Peyer's patch (tissue), 4 donors: ENCODE measurements at regions not wholly inside any gene's neighbourhood (a gene's known extent, or its start where the extent isn't known, plus 50 kb on each side); places are given as distances from the start of the nearest gene placed in this dataset.

Experiments used
- DNase-seq, 3 donors: peaks; one replicate each; pipeline ENCODE4 v3.0.0-alpha.2; 2017 to 2019
- H3K27ac ChIP-seq, 4 donors: fragments of 200-600 bp; sonication (generic); one replicate each; pipeline ENCODE4 v1.5.1; 2016 to 2019
- H3K27me3 ChIP-seq, 2 donors: fragments of 200-600 bp; sonication (generic); one replicate each; pipeline ENCODE4 v1.5.1; 2019
- H3K36me3 ChIP-seq, 3 donors: fragments of 200-600 bp; sonication (generic); one replicate each; pipeline ENCODE4 v1.5.1; 2016 to 2019
- H3K4me1 ChIP-seq, 4 donors: fragments of 200-600 bp; sonication (generic); one replicate each; pipeline ENCODE4 v1.5.1; 2016 to 2019
- H3K4me3 ChIP-seq, 4 donors: fragments of 200-600 bp; sonication (generic); 1 replicate in 3 of 4; 2 replicates in 1 of 4; pipeline ENCODE4 v1.5.1; 2016 to 2019; ENCODE audit warnings: mild to moderate bottlenecking in 1 of 4
- H3K9me3 ChIP-seq, 4 donors: fragments of 200-600 bp; sonication (generic); one replicate each; pipeline ENCODE4 v1.5.1; 2016 to 2019; ENCODE audit warnings: mild to moderate bottlenecking in 1 of 4
- CTCF ChIP-seq, 6 experiments: fragments of 450-650 bp in 4 of 6; fragments of 200-600 bp in 2 of 6; sonication (generic) in 1 of 6; IDR thresholded peaks; one replicate each; pipeline ENCODE4 v1.5.1; 2017 to 2019; ENCODE audit warnings: antibody characterized with exemption in 6 of 6, mild to moderate bottlenecking in 3 of 6, moderate library complexity in 1 of 6
- POLR2A ChIP-seq, 2 donors: fragments of 450-650 bp; IDR thresholded peaks; one replicate each; pipeline ENCODE4 v1.5.1; 2017; ENCODE audit warnings: antibody characterized with exemption in 2 of 2, mild to moderate bottlenecking in 2 of 2, moderate library complexity in 2 of 2

DNA sequence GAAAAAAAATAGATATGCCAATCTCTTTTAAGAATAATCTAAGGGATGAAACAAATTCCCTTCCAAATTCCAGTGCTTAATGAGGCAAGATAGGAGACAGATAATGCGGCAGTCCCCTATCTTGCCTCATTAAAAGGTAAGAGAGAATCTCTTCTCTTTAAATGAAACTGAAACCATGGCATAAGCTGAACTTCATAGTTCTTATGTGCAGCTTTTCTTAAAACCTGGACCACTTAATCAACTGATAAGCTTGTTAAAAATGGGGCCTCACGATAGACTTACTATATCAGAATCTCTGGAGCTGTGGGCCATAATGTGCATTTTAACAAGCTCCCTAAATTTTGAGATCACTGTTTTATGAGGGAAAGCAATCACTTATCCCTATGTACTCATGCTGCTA is 79.2 kb downstream of the NIBAN1 start:
- Histone ChIP-seq H3K36me3 (no peaks in the 10 kb centered on the region), H3K9me3 (no peaks in the 10 kb centered on the region), H3K27ac (no peak overlapping the region), H3K4me1 (peaks cover 0 to 5% (median 0%) of the 10 kb centered on the region in 4 donors), H3K4me3 (no peak overlapping the region), H3K27me3 (no peaks in the 10 kb centered on the region)
- TF ChIP-seq CTCF (IDR thresholded peaks at IDR 0.05) (no peak), POLR2A (IDR thresholded peaks at IDR 0.05) (no peak)
- no peak for DNase-seq

DNA sequence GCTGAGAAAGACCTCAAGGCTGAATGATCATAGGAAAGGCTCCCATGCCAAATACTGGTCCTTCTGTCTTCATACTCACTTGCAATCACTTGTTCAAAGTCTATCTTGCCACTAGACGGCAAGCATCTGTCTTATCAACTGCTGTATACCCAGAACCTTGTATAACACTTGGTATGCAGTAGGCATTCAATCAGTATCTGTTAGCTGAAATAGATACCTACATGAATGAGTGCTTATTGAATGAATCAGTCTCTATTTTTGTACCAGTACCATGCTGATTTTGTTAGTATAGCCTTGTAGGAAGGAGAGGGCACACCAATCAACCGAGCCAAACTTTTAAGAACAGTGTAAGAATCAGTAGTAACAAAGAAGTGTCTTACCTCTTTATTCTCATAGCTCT is 80.6 kb downstream of the NIBAN1 start:
- H3K4me3 ChIP-seq = no peak overlapping the region
- peaks cover 0 to 5% (median 0%) of the 10 kb centered on the region in 4 donors for H3K4me1 ChIP-seq
- no peaks in the 10 kb centered on the region for H3K27me3 ChIP-seq
- TF ChIP-seq CTCF (IDR thresholded peaks at IDR 0.05) (no peak), POLR2A (IDR thresholded peaks at IDR 0.05) (no peak)
- H3K27ac ChIP-seq = no peak overlapping the region
- H3K9me3 ChIP-seq = no peaks in the 10 kb centered on the region
- H3K36me3 ChIP-seq = no peaks in the 10 kb centered on the region
- DNase-seq = no peak

GRCh38 chr1:184892116-184892515 is 82.2 kb downstream of the NIBAN1 start:
- Histone ChIP-seq H3K27ac (peak overlapping the region in 1 of 4 donors; percentile 28), H3K36me3 (no peaks in the 10 kb centered on the region), H3K4me1 (peaks cover 0 to 5% (median 0%) of the 10 kb centered on the region in 4 donors), H3K4me3 (no peak overlapping the region), H3K27me3 (no peaks in the 10 kb centered on the region), H3K9me3 (no peaks in the 10 kb centered on the region)
- no peak for DNase-seq
- TF ChIP-seq CTCF (IDR thresholded peaks at IDR 0.05) = no peak
- TF ChIP-seq POLR2A (IDR thresholded peaks at IDR 0.05) = no peak

DNA sequence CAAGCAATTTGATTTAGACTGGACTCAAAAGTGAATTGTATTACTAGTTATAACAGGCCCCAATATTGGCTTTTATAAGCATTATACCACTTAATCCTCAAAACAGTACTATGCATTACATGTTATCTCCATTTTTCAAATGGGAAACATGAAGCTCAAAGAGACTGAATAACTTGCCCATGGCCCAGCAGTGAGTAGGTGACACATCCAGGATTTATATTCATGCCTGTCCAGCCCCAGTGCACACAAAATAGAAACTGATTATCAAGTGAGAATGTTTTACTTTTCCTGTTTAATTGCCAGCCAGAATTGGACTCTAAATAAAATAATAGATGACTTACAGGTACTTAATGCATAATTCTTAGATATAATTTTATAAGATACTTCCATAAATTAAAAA is 82.9 kb downstream of the NIBAN1 start:
- Histone ChIP-seq H3K4me3 (no peak overlapping the region), H3K27ac (peak overlapping the region in 1 of 4 donors; percentile 9), H3K36me3 (no peaks in the 10 kb centered on the region), H3K9me3 (no peaks in the 10 kb centered on the region), H3K4me1 (peaks cover 0 to 5% (median 0%) of the 10 kb centered on the region in 4 donors), H3K27me3 (no peaks in the 10 kb centered on the region)
- no peak for DNase-seq
- TF ChIP-seq CTCF (IDR thresholded peaks at IDR 0.05) (no peak), POLR2A (IDR thresholded peaks at IDR 0.05) (no peak)

GRCh38 chr1:184890539-184890973 is 83.8 kb downstream of the NIBAN1 start:
- peaks cover 0 to 5% (median 0%) of the 10 kb centered on the region in 4 donors for H3K4me1 ChIP-seq
- H3K27ac ChIP-seq = peak overlapping the region in 2 of 4 donors; percentile 10 to 17
- no peak for TF ChIP-seq CTCF (IDR thresholded peaks at IDR 0.05)
- TF ChIP-seq POLR2A (IDR thresholded peaks at IDR 0.05) = no peak
- no peaks in the 10 kb centered on the region for H3K36me3 ChIP-seq
- no peaks in the 10 kb centered on the region for H3K27me3 ChIP-seq
- DNase-seq = no peak
- H3K4me3 ChIP-seq = no peak overlapping the region
- no peaks in the 10 kb centered on the region for H3K9me3 ChIP-seq

- no peak for TF ChIP-seq POLR2A (IDR thresholded peaks at IDR 0.05)
- TF ChIP-seq CTCF (IDR thresholded peaks at IDR 0.05) = no peak
Observed at GRCh38 chr1:184889902-184890301, 84.4 kb downstream of the NIBAN1 start.

More at GRCh38 chr1:184889902-184890301, 84.4 kb downstream of the NIBAN1 start:
- H3K4me3 ChIP-seq = no peak overlapping the region
- DNase-seq = no peak
- H3K27ac ChIP-seq = peak overlapping the region in 2 of 4 donors; percentile 10 to 42
- peaks cover 0 to 5% (median 0%) of the 10 kb centered on the region in 4 donors for H3K4me1 ChIP-seq
- no peaks in the 10 kb centered on the region for H3K36me3 ChIP-seq
- H3K27me3 ChIP-seq = no peaks in the 10 kb centered on the region
- no peaks in the 10 kb centered on the region for H3K9me3 ChIP-seq
